ENCODE measurements at regions not wholly inside any gene's neighbourhood (a gene's known extent, or its start where the extent isn't known, plus 50 kb on each side); places are given as distances from the start of the nearest gene placed in this dataset.
"Not testable (repeated sequence)": the region's sequence is repeated elsewhere in the genome, so short reads cannot be mapped to it uniquely, and the experiment has no call there.

- not testable (repeated sequence) for DNase-seq; H3K27ac Mint-ChIP-seq; H3K4me1 Mint-ChIP-seq (ENCODE audit: low read depth); H3K9me3 Mint-ChIP-seq; H3K4me3 Mint-ChIP-seq; H3K27me3 Mint-ChIP-seq (ENCODE audit: insufficient read depth); H3K36me3 Mint-ChIP-seq (ENCODE audit: low read depth)
Observed at GRCh38 chrX:63160994-63161393, 190.1 kb downstream of the SPIN4 start.

- H3K4me3 Mint-ChIP-seq; H3K27me3 Mint-ChIP-seq (ENCODE audit: insufficient read depth); H3K36me3 Mint-ChIP-seq (ENCODE audit: low read depth); H3K9me3 Mint-ChIP-seq; H3K4me1 Mint-ChIP-seq (ENCODE audit: low read depth); DNase-seq; H3K27ac Mint-ChIP-seq: not testable (repeated sequence)
Observed at GRCh38 chrX:63160340-63160739, 190.8 kb downstream of the SPIN4 start.

GRCh38 chrX:63145526-63145925, 205.6 kb downstream of the SPIN4 start:
- H3K9me3 Mint-ChIP-seq; H3K4me1 Mint-ChIP-seq (ENCODE audit: low read depth); H3K4me3 Mint-ChIP-seq: not testable (repeated sequence)

GRCh38 chrX:63142588-63142987, 208.5 kb downstream of the SPIN4 start:
- not testable (repeated sequence) for H3K27ac Mint-ChIP-seq; H3K4me3 Mint-ChIP-seq; H3K36me3 Mint-ChIP-seq (ENCODE audit: low read depth); H3K9me3 Mint-ChIP-seq; H3K27me3 Mint-ChIP-seq (ENCODE audit: insufficient read depth); H3K4me1 Mint-ChIP-seq (ENCODE audit: low read depth); DNase-seq

More at GRCh38 chrX:63145526-63145925, 205.6 kb downstream of the SPIN4 start:
- not testable (repeated sequence) for H3K27ac Mint-ChIP-seq; H3K36me3 Mint-ChIP-seq (ENCODE audit: low read depth); H3K27me3 Mint-ChIP-seq (ENCODE audit: insufficient read depth); DNase-seq

- H3K9me3 Mint-ChIP-seq; DNase-seq; H3K36me3 Mint-ChIP-seq (ENCODE audit: low read depth); H3K27me3 Mint-ChIP-seq (ENCODE audit: insufficient read depth); H3K4me3 Mint-ChIP-seq; H3K27ac Mint-ChIP-seq; H3K4me1 Mint-ChIP-seq (ENCODE audit: low read depth): not testable (repeated sequence)
Observed at GRCh38 chrX:63135859-63136258, 215.3 kb downstream of the SPIN4 start.

GRCh38 chrX:63128509-63128908, 222.6 kb downstream of the SPIN4 start:
- Mint-ChIP-seq H3K36me3 (ENCODE audit: low read depth) (no peaks in the 10 kb centered on the region), H3K27me3 (ENCODE audit: insufficient read depth) (no peaks in the 10 kb centered on the region), H3K4me3 (no peak overlapping the region), H3K4me1 (ENCODE audit: low read depth) (no peaks in the 10 kb centered on the region), H3K27ac (no peak overlapping the region), H3K9me3 (peaks cover 5% of the 10 kb centered on the region; the same call in 1 of the 2 replicates)
- peak; percentile 64 for TF ChIP-seq CTCF (IDR thresholded peaks at IDR 0.05)
- peak; percentile 5 for DNase-seq

GRCh38 chrX:63115196-63115595, 235.9 kb downstream of the SPIN4 start:
- TF ChIP-seq CTCF (IDR thresholded peaks at IDR 0.05): no peak
- Mint-ChIP-seq H3K36me3 (ENCODE audit: low read depth) (no peaks in the 10 kb centered on the region), H3K9me3 (no peaks in the 10 kb centered on the region; the same call in 1 of the 2 replicates), H3K4me3 (no peak overlapping the region), H3K27me3 (ENCODE audit: insufficient read depth) (no peaks in the 10 kb centered on the region; the same call in 1 of the 2 replicates), H3K4me1 (ENCODE audit: low read depth) (no peaks in the 10 kb centered on the region), H3K27ac (no peak overlapping the region)
- DNase-seq: no peak

- no peak for TF ChIP-seq CTCF (IDR thresholded peaks at IDR 0.05)
- Mint-ChIP-seq H3K4me3 (no peak overlapping the region), H3K27ac (no peak overlapping the region), H3K4me1 (ENCODE audit: low read depth) (no peaks in the 10 kb centered on the region), H3K27me3 (ENCODE audit: insufficient read depth) (peaks cover 2% of the 10 kb centered on the region), H3K9me3 (peaks cover 9% of the 10 kb centered on the region), H3K36me3 (ENCODE audit: low read depth) (no peaks in the 10 kb centered on the region)
- no peak for DNase-seq
Observed at GRCh38 chrX:63101879-63102620, 249.1 kb downstream of the SPIN4 start.
